Mucosa of descending colon (tissue), 3 donors: ENCODE measurements at regions not wholly inside any gene's neighbourhood (a gene's known extent, or its start where the extent isn't known, plus 50 kb on each side); places are given as distances from the start of the nearest gene placed in this dataset.

ENCODE experiments used
- ATAC-seq: fragments of 200-7000 bp; cut with Tn5 transposase; one replicate; pipeline ENCODE4 v1.9.1; 2020; ENCODE audit warnings: mild to moderate bottlenecking, moderate library complexity
- DNase-seq, 3 donors: peaks; one replicate each; pipeline ENCODE4 v3.0.0-alpha.2; 2020
- H3K36me3 ChIP-seq: fragments of 200-600 bp; one replicate; pipeline ENCODE4 v1.8.0; 2021; ENCODE audit warnings: low read depth, mild to moderate bottlenecking
- H3K4me1 ChIP-seq: fragments of 200-600 bp; one replicate; pipeline ENCODE4 v1.8.0; 2021; ENCODE audit warnings: low read depth, mild to moderate bottlenecking
- H3K4me3 ChIP-seq: fragments of 200-600 bp; one replicate; pipeline ENCODE4 v1.8.0; 2021; ENCODE audit warnings: mild to moderate bottlenecking
- H3K9me3 ChIP-seq: fragments of 200-600 bp; one replicate; pipeline ENCODE4 v1.8.0; 2021; ENCODE audit warnings: mild to moderate bottlenecking
- CTCF ChIP-seq: fragments of 200-600 bp; IDR thresholded peaks from one replicate; pipeline ENCODE4 v1.8.0; 2022; ENCODE audit warnings: antibody characterized with exemption, mild to moderate bottlenecking
- intact Hi-C, 2 donors: fragments of 100-400 bp; cut with DNase I in 1 of 2; cut with micrococcal nuclease in 1 of 2; formaldehyde crosslinking; loops; one replicate each; pipeline versions ENCODE4 v1.11.0 to v1.11.1; 2022; cut with DNase I, micrococcal nuclease
- donor health status: DM: no; HTN: no; CAD: no; lungs with moderate emphysema.
- donor health status: DM: no; HTN: no; CAD: no.
- donor health status: DM: no; HTN: yes; CAD: no.

- no peak overlapping the region for H3K4me3 ChIP-seq
- no peaks in the 10 kb centered on the region for H3K4me1 ChIP-seq
- ATAC-seq (no peak), DNase-seq (no peak)
- intact Hi-C loops = no loop called here
- TF ChIP-seq CTCF = no peak
- H3K9me3 ChIP-seq = no peaks in the 10 kb centered on the region
- no peaks in the 10 kb centered on the region for H3K36me3 ChIP-seq
Observed at GRCh38 chr20:24135781-24136180, 147.2 kb upstream of the GGTLC1 start.

- TF ChIP-seq CTCF = no peak
- intact Hi-C loops = no loop called here
- Histone ChIP-seq H3K4me1 (no peaks in the 10 kb centered on the region), H3K36me3 (no peaks in the 10 kb centered on the region), H3K4me3 (no peak overlapping the region), H3K9me3 (no peaks in the 10 kb centered on the region)
- DNase-seq (no peak), ATAC-seq (no peak)
Observed at GRCh38 chr20:24134930-24135329, 146.4 kb upstream of the GGTLC1 start.

DNA sequence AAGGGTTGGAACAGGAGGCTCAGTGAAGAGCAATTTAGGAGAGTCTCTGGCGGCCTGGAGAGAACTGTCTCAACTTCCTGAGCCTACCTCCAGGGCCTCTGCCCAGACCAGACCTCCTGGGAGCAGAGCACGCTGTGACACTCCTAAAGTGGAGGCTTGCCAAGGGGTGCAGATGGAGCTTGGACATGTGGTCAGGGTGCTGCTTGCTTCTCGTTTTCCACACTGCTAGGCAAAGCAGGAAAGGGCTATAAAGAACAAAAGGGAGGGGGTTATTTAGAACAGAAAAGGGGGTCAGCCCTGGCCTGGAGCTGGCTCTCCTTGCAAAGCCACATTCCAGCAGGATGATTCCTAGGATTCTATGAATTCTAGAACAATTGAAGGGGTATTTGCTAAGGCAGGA, 145.7 kb upstream of the GGTLC1 start:
- no peak for DNase-seq
- no peaks in the 10 kb centered on the region for H3K9me3 ChIP-seq
- no peaks in the 10 kb centered on the region for H3K4me1 ChIP-seq
- no peak for TF ChIP-seq CTCF
- ATAC-seq = no peak
- H3K36me3 ChIP-seq = no peaks in the 10 kb centered on the region
- H3K4me3 ChIP-seq = no peak overlapping the region
- intact Hi-C loops = no loop called here

DNA sequence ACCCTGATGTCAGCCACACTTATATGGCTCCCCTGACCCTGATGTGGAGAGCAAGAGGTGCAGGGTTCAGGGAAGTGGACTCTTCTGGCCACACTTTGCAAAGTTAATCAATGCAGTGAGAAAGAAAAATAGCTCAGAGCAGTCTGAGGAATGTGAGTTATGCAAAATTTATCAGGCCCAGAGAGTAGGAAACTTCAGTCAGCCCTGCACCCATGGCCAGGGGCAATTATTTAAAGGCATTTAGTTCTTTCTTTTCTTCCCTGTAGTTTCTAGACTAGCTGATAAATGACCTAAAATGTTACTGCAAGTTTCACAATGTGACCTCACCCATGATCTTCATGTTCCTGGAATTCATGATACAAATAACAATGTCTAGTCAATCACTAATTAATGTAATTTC, 143.7 kb upstream of the GGTLC1 start:
- no peak for TF ChIP-seq CTCF
- H3K36me3 ChIP-seq = no peaks in the 10 kb centered on the region
- no peak overlapping the region for H3K4me3 ChIP-seq
- H3K4me1 ChIP-seq = no peaks in the 10 kb centered on the region
- DNase-seq (no peak), ATAC-seq (no peak)
- intact Hi-C loops = no loop called here
- no peaks in the 10 kb centered on the region for H3K9me3 ChIP-seq

GRCh38 chr20:24131684-24132083, 143.1 kb upstream of the GGTLC1 start:
- no peak for DNase-seq
- Histone ChIP-seq H3K36me3 (no peaks in the 10 kb centered on the region), H3K4me3 (no peak overlapping the region), H3K9me3 (no peaks in the 10 kb centered on the region), H3K4me1 (no peaks in the 10 kb centered on the region)
- intact Hi-C loops = no loop called here
- TF ChIP-seq CTCF = no peak
- ATAC-seq = no peak

DNA sequence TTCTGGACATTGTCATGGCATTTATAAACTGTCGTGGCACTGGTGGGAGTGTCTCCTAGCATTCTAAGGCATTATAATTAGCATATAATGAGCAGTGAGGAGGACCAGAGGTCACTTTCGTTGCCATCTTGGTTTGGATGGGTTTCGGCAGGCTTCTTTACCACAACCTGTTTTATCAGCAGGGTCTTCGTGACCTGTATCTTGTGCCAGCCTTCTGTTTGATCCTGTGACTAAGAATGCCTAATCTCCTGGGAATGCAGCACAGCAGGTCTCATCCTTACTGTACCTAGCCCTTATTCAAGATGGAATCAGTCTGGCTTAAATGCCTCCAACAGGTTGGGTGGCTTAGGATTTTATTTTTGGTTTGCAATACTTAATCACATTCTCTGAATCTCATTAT, 142.7 kb upstream of the GGTLC1 start:
- intact Hi-C loops = no loop called here
- DNase-seq (no peak), ATAC-seq (no peak)
- no peak for TF ChIP-seq CTCF
- H3K36me3 ChIP-seq = no peaks in the 10 kb centered on the region
- no peaks in the 10 kb centered on the region for H3K9me3 ChIP-seq
- H3K4me3 ChIP-seq = no peak overlapping the region
- no peaks in the 10 kb centered on the region for H3K4me1 ChIP-seq
